ENCODE measurements at regions not wholly inside any gene's neighbourhood (a gene's known extent, or its start where the extent isn't known, plus 50 kb on each side); places are given as distances from the start of the nearest gene placed in this dataset.

DNA sequence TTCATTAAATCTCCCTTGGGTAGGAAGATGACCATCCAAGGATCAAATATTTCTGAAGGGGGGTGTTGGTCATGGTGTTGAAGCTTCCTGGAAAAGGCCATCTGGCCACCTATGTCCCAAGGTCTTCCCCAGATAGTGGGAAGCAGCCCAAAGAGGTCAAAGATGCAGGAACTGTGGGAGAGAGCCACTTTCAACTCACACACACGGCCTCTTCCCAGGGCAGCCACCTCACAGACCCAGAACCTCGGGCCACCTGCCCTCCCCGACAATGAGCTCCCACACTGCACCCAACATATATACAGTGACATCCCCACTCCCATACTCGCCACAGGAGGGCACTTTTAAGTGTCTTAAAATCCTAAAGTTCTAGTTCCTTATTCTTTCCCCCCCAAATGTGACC is 164.5 kb upstream of the ETV3 start:
- no peak overlapping the region for H3K27ac ChIP-seq (ENCODE audit: low read depth in 1 of 2, low read length in 2 of 2)
- H3K27me3 Mint-ChIP-seq (ENCODE audit: low read depth in 3 of 3): peaks cover 2 to 14% (median 8%) of the 10 kb centered on the region in 3 donors
- no peak overlapping the region for H3K4me2 ChIP-seq (replicated peaks; ENCODE audit: extremely low read depth, low read length, poor library complexity, severe bottlenecking)
- no peak overlapping the region for H2AFZ ChIP-seq (ENCODE audit: insufficient read depth, low read depth, low read length, poor library complexity, severe bottlenecking)
- no peaks in the 10 kb centered on the region for H3K36me3 ChIP-seq (replicated peaks in 1 of 2; ENCODE audit: control insufficient read depth in 1 of 2, insufficient read depth in 2 of 2, low read length in 2 of 2)
- H3K9ac ChIP-seq (ENCODE audit: insufficient read depth, low read length, poor library complexity, severe bottlenecking): no peak overlapping the region
- no peaks in the 10 kb centered on the region for H3K4me1 Mint-ChIP-seq
- no peak overlapping the region for H3K4me3 ChIP-seq (replicated peaks in 1 of 3; ENCODE audit: low read depth in 2 of 3, low read length in 3 of 3)
- H3K9me3 Mint-ChIP-seq: peaks cover 0 to 3% (median 0%) of the 10 kb centered on the region in 7 donors
- TF ChIP-seq, protein P1, sequence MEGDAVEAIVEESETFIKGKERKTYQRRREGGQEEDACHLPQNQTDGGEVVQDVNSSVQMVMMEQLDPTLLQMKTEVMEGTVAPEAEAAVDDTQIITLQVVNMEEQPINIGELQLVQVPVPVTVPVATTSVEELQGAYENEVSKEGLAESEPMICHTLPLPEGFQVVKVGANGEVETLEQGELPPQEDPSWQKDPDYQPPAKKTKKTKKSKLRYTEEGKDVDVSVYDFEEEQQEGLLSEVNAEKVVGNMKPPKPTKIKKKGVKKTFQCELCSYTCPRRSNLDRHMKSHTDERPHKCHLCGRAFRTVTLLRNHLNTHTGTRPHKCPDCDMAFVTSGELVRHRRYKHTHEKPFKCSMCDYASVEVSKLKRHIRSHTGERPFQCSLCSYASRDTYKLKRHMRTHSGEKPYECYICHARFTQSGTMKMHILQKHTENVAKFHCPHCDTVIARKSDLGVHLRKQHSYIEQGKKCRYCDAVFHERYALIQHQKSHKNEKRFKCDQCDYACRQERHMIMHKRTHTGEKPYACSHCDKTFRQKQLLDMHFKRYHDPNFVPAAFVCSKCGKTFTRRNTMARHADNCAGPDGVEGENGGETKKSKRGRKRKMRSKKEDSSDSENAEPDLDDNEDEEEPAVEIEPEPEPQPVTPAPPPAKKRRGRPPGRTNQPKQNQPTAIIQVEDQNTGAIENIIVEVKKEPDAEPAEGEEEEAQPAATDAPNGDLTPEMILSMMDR (IDR thresholded peaks at IDR 0.05): no peak
- no peak overlapping the region for H3K27ac Mint-ChIP-seq
- no peaks in the 10 kb centered on the region for H4K20me1 ChIP-seq (ENCODE audit: insufficient read depth, low read length)
- H3K27me3 ChIP-seq (ENCODE audit: control insufficient read depth in 2 of 2, insufficient read depth in 2 of 2, low read length in 2 of 2): no peaks in the 10 kb centered on the region
- no peaks in the 10 kb centered on the region for H3K4me1 ChIP-seq (ENCODE audit: control insufficient read depth in 1 of 2, insufficient read depth in 2 of 2, low read length in 2 of 2)
- intact Hi-C loops (cut with micrococcal nuclease): no loop called here
- 83% methylated on average over 4 of the region's 4 CpGs for WGBS (ENCODE audit: insufficient coverage)
- no peaks in the 10 kb centered on the region for H3K9me3 ChIP-seq (replicated peaks in 1 of 2; ENCODE audit: control insufficient read depth in 1 of 2, insufficient read depth in 1 of 2, low read length in 2 of 2)
- DNase-seq: no peak
- no peak overlapping the region for H3K4me3 Mint-ChIP-seq
- H3K36me3 Mint-ChIP-seq: no peaks in the 10 kb centered on the region
- H3K79me2 ChIP-seq (ENCODE audit: insufficient read depth, low read length): no peaks in the 10 kb centered on the region

DNA sequence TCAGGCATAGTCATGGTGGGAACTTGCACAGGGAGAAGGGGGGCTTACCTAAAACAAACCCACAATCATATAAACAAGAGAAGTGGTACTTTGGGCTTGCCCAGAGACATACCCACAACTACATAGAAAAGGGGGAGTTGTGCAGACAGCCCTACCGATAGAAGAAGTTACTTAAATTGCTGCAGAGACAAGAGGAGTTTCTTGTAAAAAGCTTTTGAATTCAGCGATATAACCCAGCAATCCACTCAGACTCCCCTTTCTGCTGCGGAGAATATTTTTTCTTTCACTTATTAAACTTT is 164.0 kb upstream of the ETV3 start:
- WGBS (ENCODE audit: insufficient coverage): no CpG with 5 or more reads among the region's 3 CpGs
- Histone ChIP-seq H4K20me1 (ENCODE audit: insufficient read depth, low read length) (no peaks in the 10 kb centered on the region), H3K9ac (ENCODE audit: insufficient read depth, low read length, poor library complexity, severe bottlenecking) (no peak overlapping the region), H3K4me3 (replicated peaks in 1 of 3; ENCODE audit: low read depth in 2 of 3, low read length in 3 of 3) (no peak overlapping the region), H3K36me3 (replicated peaks in 1 of 2; ENCODE audit: control insufficient read depth in 1 of 2, insufficient read depth in 2 of 2, low read length in 2 of 2) (no peaks in the 10 kb centered on the region), H3K4me1 (ENCODE audit: control insufficient read depth in 1 of 2, insufficient read depth in 2 of 2, low read length in 2 of 2) (no peaks in the 10 kb centered on the region), H3K4me2 (replicated peaks; ENCODE audit: extremely low read depth, low read length, poor library complexity, severe bottlenecking) (no peak overlapping the region), H2AFZ (ENCODE audit: insufficient read depth, low read depth, low read length, poor library complexity, severe bottlenecking) (no peak overlapping the region), H3K27ac (ENCODE audit: low read depth in 1 of 2, low read length in 2 of 2) (no peak overlapping the region), H3K9me3 (replicated peaks in 1 of 2; ENCODE audit: control insufficient read depth in 1 of 2, insufficient read depth in 1 of 2, low read length in 2 of 2) (no peaks in the 10 kb centered on the region), H3K27me3 (ENCODE audit: control insufficient read depth in 2 of 2, insufficient read depth in 2 of 2, low read length in 2 of 2) (no peaks in the 10 kb centered on the region), H3K79me2 (ENCODE audit: insufficient read depth, low read length) (no peaks in the 10 kb centered on the region)
- peaks cover 0 to 3% (median 0%) of the 10 kb centered on the region in 7 donors for H3K9me3 Mint-ChIP-seq
- no peaks in the 10 kb centered on the region for H3K36me3 Mint-ChIP-seq
- no peak overlapping the region for H3K4me3 Mint-ChIP-seq
- DNase-seq: no peak
- no peaks in the 10 kb centered on the region for H3K4me1 Mint-ChIP-seq
- intact Hi-C loops (cut with micrococcal nuclease): no loop called here
- no peak overlapping the region for H3K27ac Mint-ChIP-seq
- TF ChIP-seq, protein P1 (IDR thresholded peaks at IDR 0.05): no peak
- peaks cover 3 to 14% (median 10%) of the 10 kb centered on the region in 3 donors for H3K27me3 Mint-ChIP-seq (ENCODE audit: low read depth in 3 of 3)

All from CD14-positive monocyte (primary cell).